MG63 (cell line): ENCODE measurements at regions not wholly inside any gene's neighbourhood (a gene's known extent, or its start where the extent isn't known, plus 50 kb on each side); places are given as distances from the start of the nearest gene placed in this dataset.

ENCODE experiments used
- DNase-seq: peaks from one replicate; pipeline ENCODE4 v3.0.0-alpha.2; 2020
- H3K27me3 ChIP-seq: fragments of 250-450 bp; sonication (Bioruptor Pico); 2 replicates; pipeline ENCODE4 v1.5.1; 2020; ENCODE audit warnings: mild to moderate bottlenecking, moderate library complexity
- H3K36me3 ChIP-seq: fragments of 250-450 bp; sonication (Bioruptor Pico); 2 replicates; pipeline ENCODE4 v1.5.1; 2020; ENCODE audit warnings: mild to moderate bottlenecking, moderate library complexity
- H3K4me3 ChIP-seq: fragments of 250-450 bp; sonication (Bioruptor Pico); 2 replicates; pipeline ENCODE4 v1.5.1; 2020; ENCODE audit warnings: mild to moderate bottlenecking, moderate library complexity
- H3K9me3 ChIP-seq: fragments of 250-450 bp; sonication (Bioruptor Pico); 2 replicates; pipeline ENCODE4 v1.5.1; 2020; ENCODE audit warnings: mild to moderate bottlenecking, moderate library complexity

- no peak for DNase-seq
- H3K9me3 ChIP-seq: no peaks in the 10 kb centered on the region
- 0 out of 2 replicates have a peak, but pooled peaks cover 2% of the 10 kb centered on the region for H3K27me3 ChIP-seq
- H3K4me3 ChIP-seq: no peak overlapping the region
- no peaks in the 10 kb centered on the region for H3K36me3 ChIP-seq
Measured at GRCh38 chr9:99753436-99753835, 68.2 kb upstream of the NR4A3 start.

- H3K4me3 ChIP-seq: no peak overlapping the region
- no peaks in the 10 kb centered on the region for H3K9me3 ChIP-seq
- no peak for DNase-seq
- no peaks in the 10 kb centered on the region for H3K36me3 ChIP-seq
- H3K27me3 ChIP-seq: 0 out of 2 replicates have a peak, but pooled peaks cover 2% of the 10 kb centered on the region
Measured at GRCh38 chr9:99760421-99760820, 61.3 kb upstream of the NR4A3 start.

- H3K27me3 ChIP-seq: 0 out of 2 replicates have a peak, but pooled peaks cover 2% of the 10 kb centered on the region
- no peak overlapping the region for H3K4me3 ChIP-seq
- no peak for DNase-seq
- H3K9me3 ChIP-seq: no peaks in the 10 kb centered on the region
- no peaks in the 10 kb centered on the region for H3K36me3 ChIP-seq
Measured at GRCh38 chr9:99762470-99762869, 59.2 kb upstream of the NR4A3 start.
